SK-N-SH (cell line): ENCODE measurements at regions not wholly inside any gene's neighbourhood (a gene's known extent, or its start where the extent isn't known, plus 50 kb on each side); places are given as distances from the start of the nearest gene placed in this dataset.

ENCODE experiments used
- CTCF ChIA-PET: fragments of 300-600, 350-600 bp; formaldehyde crosslinking; extraction: SDS; loops from one replicate; lab custom pipeline; 2021; lab: Yijun Ruan, JAX
- POLR2A ChIA-PET: fragments of 350-600 bp; sonication (Branson Sonifier 250); formaldehyde crosslinking; extraction: SDS; loops from one replicate; lab custom pipeline; 2020; ENCODE audit warnings: antibody characterized with exemption, inconsistent platforms; lab: Yijun Ruan, JAX
- DNase-seq: peaks from one replicate; pipeline ENCODE4 v3.0.0; 2012
- H2AFZ ChIP-seq: fragments of 200-600 bp; sonication (generic); 2 replicates; pipeline ENCODE4 v1.8.1; 2016; ENCODE audit warnings: antibody characterized with exemption, mild to moderate bottlenecking, low read depth
- H3F3A ChIP-seq: fragments of 200-600 bp; sonication (generic); replicated peaks from 2 replicates; pipeline ENCODE3; 2016; ENCODE audit warnings: antibody characterized with exemption, mild to moderate bottlenecking; ENCODE audit not compliant: insufficient read depth
- H3K27ac ChIP-seq, 2 experiments: fragments of 200-500 bp in 1 of 2; fragments of 200-600 bp in 1 of 2; sonication (Bioruptor generic) in 1 of 2; sonication (generic), shearing (Covaris generic) in 1 of 2; 2 replicates each; pipeline versions ENCODE4 v1.5.1 to v1.6.1; 2014 to 2016; ENCODE audit warnings: low read depth in 2 of 2, inconsistent platforms in 1 of 2, low read length in 1 of 2, mild to moderate bottlenecking in 1 of 2, mixed read lengths in 1 of 2
- H3K27me3 ChIP-seq: fragments of 200-600 bp; sonication (generic), shearing (Covaris generic); 2 replicates; pipeline ENCODE4 v1.6.1; 2016; ENCODE audit warnings: mixed run types; ENCODE audit not compliant: insufficient read depth
- H3K36me3 ChIP-seq, 2 experiments: fragments of 200-500 bp in 1 of 2; fragments of 200-600 bp in 1 of 2; sonication (Bioruptor generic) in 1 of 2; sonication (generic) in 1 of 2; replicated peaks in 1 of 2; 2 replicates each; pipeline versions ENCODE3 to v1.5.1; 2014 to 2016; ENCODE audit warnings: low read length in 1 of 2, mild to moderate bottlenecking in 1 of 2; ENCODE audit not compliant: insufficient read depth in 2 of 2, control insufficient read depth in 1 of 2
- H3K4me1 ChIP-seq, 2 experiments: fragments of 200-500 bp in 1 of 2; fragments of 200-600 bp in 1 of 2; sonication (Bioruptor generic) in 1 of 2; sonication (generic), shearing (Covaris generic) in 1 of 2; 2 replicates each; pipeline versions ENCODE4 v1.5.1 to v1.6.1; 2014 to 2016; ENCODE audit warnings: low read depth in 1 of 2, low read length in 1 of 2, mixed run types in 1 of 2; ENCODE audit not compliant: insufficient read depth in 2 of 2, control insufficient read depth in 1 of 2
- H3K4me2 ChIP-seq: fragments of 200-600 bp; sonication (generic), shearing (Covaris generic); 2 replicates; pipeline ENCODE4 v1.6.1; 2017; ENCODE audit warnings: mixed run types
- H3K4me3 ChIP-seq, 2 experiments: fragments of 200-500 bp in 1 of 2; fragments of 200-600 bp in 1 of 2; sonication (Bioruptor generic) in 1 of 2; sonication (generic), shearing (Covaris generic) in 1 of 2; 2 replicates each; pipeline versions ENCODE4 v1.5.1 to v1.8.1; 2014 to 2016; ENCODE audit warnings: low read depth in 2 of 2, inconsistent platforms in 1 of 2, low read length in 1 of 2, mild to moderate bottlenecking in 1 of 2, mixed read lengths in 1 of 2, moderate library complexity in 1 of 2
- H3K79me2 ChIP-seq: fragments of 200-600 bp; sonication (generic); 2 replicates; pipeline ENCODE4 v1.8.1; 2017; ENCODE audit warnings: mild to moderate bottlenecking; ENCODE audit not compliant: insufficient read depth
- H3K9ac ChIP-seq: fragments of 200-600 bp; sonication (generic); 2 replicates; pipeline ENCODE4 v1.6.1; 2017; ENCODE audit warnings: mixed run types
- H3K9me2 ChIP-seq: fragments of 200-600 bp; sonication (generic); 2 replicates; pipeline ENCODE4 v1.6.1; 2017; ENCODE audit warnings: mixed run types
- H3K9me3 ChIP-seq: fragments of 200-600 bp; sonication (generic); 2 replicates; pipeline ENCODE4 v1.6.1; 2017; ENCODE audit warnings: mixed run types, mild to moderate bottlenecking, moderate library complexity
- H4K20me1 ChIP-seq: fragments of 200-600 bp; sonication (generic); 2 replicates; pipeline ENCODE4 v1.6.1; 2017; ENCODE audit warnings: mild to moderate bottlenecking, mixed run types; ENCODE audit not compliant: insufficient read depth
- EZH2phosphoT487 ChIP-seq: fragments of 200-600 bp; sonication (generic); IDR thresholded peaks from 2 replicates; pipeline ENCODE4 v1.6.1; 2017; ENCODE audit warnings: low read depth, mixed run types, mild to moderate bottlenecking, antibody characterized with exemption, moderate library complexity, borderline replicate concordance
- GABPA ChIP-seq: IDR thresholded peaks from 2 replicates; pipeline ENCODE4 v1.4.0; 2012; ENCODE audit warnings: low read depth, mild to moderate bottlenecking
- GATA2 ChIP-seq: sonication (generic); formaldehyde crosslinking; IDR thresholded peaks from 2 replicates; pipeline ENCODE4 v1.5.0; 2020; ENCODE audit warnings: mild to moderate bottlenecking, missing genetic modification reagents
- MXI1 ChIP-seq: IDR thresholded peaks from 2 replicates; pipeline ENCODE4 v1.6.1; 2012; ENCODE audit warnings: mild to moderate bottlenecking, low read depth, low read length, improper control_type of control experiment
- NFIC ChIP-seq: IDR thresholded peaks from 2 replicates; pipeline ENCODE4 v1.4.0; 2012; ENCODE audit warnings: borderline replicate concordance
- NRF1 ChIP-seq: IDR thresholded peaks from 2 replicates; pipeline ENCODE4 v1.6.1; 2012; ENCODE audit warnings: low read depth, mild to moderate bottlenecking, low read length
- PBX3 ChIP-seq: IDR thresholded peaks from 2 replicates; pipeline ENCODE4; 2012
- REST ChIP-seq: IDR thresholded peaks from 2 replicates; pipeline ENCODE4 v1.6.1; 2012; ENCODE audit warnings: mild to moderate bottlenecking, low read depth, low read length, moderate library complexity
- SIN3A ChIP-seq: IDR thresholded peaks from 2 replicates; pipeline ENCODE4 v1.6.1; 2012; ENCODE audit warnings: low read depth, mild to moderate bottlenecking, low read length, moderate library complexity, borderline replicate concordance
- SMC3 ChIP-seq: IDR thresholded peaks from 2 replicates; pipeline ENCODE4 v1.6.1; 2012; ENCODE audit warnings: low read depth, low read length, improper control_type of control experiment
- TAF1 ChIP-seq: IDR thresholded peaks from 2 replicates; pipeline ENCODE4 v1.6.1; 2012; ENCODE audit warnings: low read depth, mild to moderate bottlenecking, low read length, moderate library complexity, borderline replicate concordance
- TCF12 ChIP-seq: IDR thresholded peaks from 2 replicates; pipeline ENCODE4 v1.4.0; 2012
- TEAD4 ChIP-seq: IDR thresholded peaks from 2 replicates; pipeline ENCODE4 v1.4.0; 2012; ENCODE audit warnings: mild to moderate bottlenecking, borderline replicate concordance; ENCODE audit not compliant: insufficient read depth
- USF1 ChIP-seq: IDR thresholded peaks from 2 replicates; pipeline ENCODE4 v1.4.0; 2012; ENCODE audit warnings: low read depth, borderline replicate concordance
- USF2 ChIP-seq: fragments of 150-350 bp; IDR thresholded peaks from 2 replicates; pipeline ENCODE4 v1.6.1; 2017; ENCODE audit warnings: antibody characterized with exemption, low read length, low read depth, borderline replicate concordance
- YY1 ChIP-seq: IDR thresholded peaks from 2 replicates; pipeline ENCODE4 v1.4.0; 2012; ENCODE audit warnings: low read depth, mild to moderate bottlenecking
- ZBTB33 ChIP-seq: IDR thresholded peaks from 2 replicates; pipeline ENCODE4 v1.4.0; 2012; ENCODE audit warnings: low read depth, borderline replicate concordance
- WGBS: methylation state at CpG from one replicate; pipeline ENCODE4 v1.1.6; 2017; ENCODE audit warnings: low lambda C conversion rate; 5-methylcytosine and 5-hydroxymethylcytosine counted together

- ChIA-PET POLR2A (no interaction called here), CTCF (no interaction called here)
- Histone ChIP-seq H3K27ac (no peak overlapping the region), H3K4me3 (no peak overlapping the region), H3K4me1 (no peaks in the 10 kb centered on the region), H3K9me2 (no peaks in the 10 kb centered on the region), H3K9ac (no peak overlapping the region), H4K20me1 (no peaks in the 10 kb centered on the region), H2AFZ (no peak overlapping the region), H3K36me3 (peaks cover 0 to 3% of the 10 kb centered on the region in 2 experiments), H3K4me2 (no peak overlapping the region), H3K79me2 (no peaks in the 10 kb centered on the region), H3K9me3 (no peaks in the 10 kb centered on the region), H3K27me3 (no peaks in the 10 kb centered on the region), H3F3A (no peaks in the 10 kb centered on the region)
- 74% methylated on average over 2 of the region's 2 CpGs for WGBS
- no peak for DNase-seq
- TF ChIP-seq REST (no peak), USF2 (no peak), TAF1 (no peak), NFIC (no peak), GABPA (no peak), SMC3 (no peak), NRF1 (no peak), EZH2phosphoT487 (no peak), TCF12 (no peak), PBX3 (no peak), ZBTB33 (no peak), YY1 (no peak), SIN3A (no peak), TEAD4 (no peak), GATA2 (CRISPR knock-in tag) (no peak), MXI1 (no peak), USF1 (no peak)
Measured at GRCh38 chr5:91794455-91794854, 411.3 kb upstream of the ARRDC3 start.
